PC-3 (cell line): ENCODE measurements at regions not wholly inside any gene's neighbourhood (a gene's known extent, or its start where the extent isn't known, plus 50 kb on each side); places are given as distances from the start of the nearest gene placed in this dataset.

Experiments used
- EZH2 ChIP-seq: fragments of 300-600 bp; sonication (generic); IDR thresholded peaks from one replicate; pipeline ENCODE4 v1.6.1; 2017; ENCODE audit warnings: antibody characterized with exemption, mild to moderate bottlenecking, low read length; ENCODE audit not compliant: unreplicated experiment
- EZH2phosphoT487 ChIP-seq: fragments of 300-600 bp; sonication (generic); IDR thresholded peaks from 2 replicates; pipeline ENCODE4 v1.6.1; 2018; ENCODE audit warnings: mild to moderate bottlenecking, antibody characterized with exemption, low read length, borderline replicate concordance
- TF ChIP-seq, protein P1 (sequence below): fragments of 300-600 bp; sonication (generic); conservative IDR thresholded peaks from 2 replicates; pipeline ENCODE4 v1.5.1; 2017; ENCODE audit warnings: antibody characterized with exemption, low read depth, mild to moderate bottlenecking, low read length

DNA sequence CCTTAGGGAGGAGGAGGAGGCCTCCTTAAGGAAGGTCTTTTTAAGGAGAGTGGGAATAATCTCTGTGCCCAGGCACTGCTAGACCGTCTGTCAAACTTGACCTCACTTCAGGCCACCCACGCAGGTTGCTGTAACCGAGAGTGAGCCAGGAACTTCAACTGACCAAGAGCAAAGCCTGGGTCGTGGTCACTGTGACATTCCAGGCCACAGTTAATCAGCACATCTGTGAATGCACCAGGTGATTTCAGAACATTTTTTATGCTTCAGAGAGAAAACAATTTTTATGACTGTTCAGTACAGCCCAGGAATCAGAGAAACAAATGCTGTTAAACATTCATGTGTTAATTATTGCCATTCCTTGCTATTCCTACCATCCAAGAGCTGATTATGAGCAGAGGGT is 226.6 kb upstream of the ASIC2 start:
- TF ChIP-seq, protein P1, sequence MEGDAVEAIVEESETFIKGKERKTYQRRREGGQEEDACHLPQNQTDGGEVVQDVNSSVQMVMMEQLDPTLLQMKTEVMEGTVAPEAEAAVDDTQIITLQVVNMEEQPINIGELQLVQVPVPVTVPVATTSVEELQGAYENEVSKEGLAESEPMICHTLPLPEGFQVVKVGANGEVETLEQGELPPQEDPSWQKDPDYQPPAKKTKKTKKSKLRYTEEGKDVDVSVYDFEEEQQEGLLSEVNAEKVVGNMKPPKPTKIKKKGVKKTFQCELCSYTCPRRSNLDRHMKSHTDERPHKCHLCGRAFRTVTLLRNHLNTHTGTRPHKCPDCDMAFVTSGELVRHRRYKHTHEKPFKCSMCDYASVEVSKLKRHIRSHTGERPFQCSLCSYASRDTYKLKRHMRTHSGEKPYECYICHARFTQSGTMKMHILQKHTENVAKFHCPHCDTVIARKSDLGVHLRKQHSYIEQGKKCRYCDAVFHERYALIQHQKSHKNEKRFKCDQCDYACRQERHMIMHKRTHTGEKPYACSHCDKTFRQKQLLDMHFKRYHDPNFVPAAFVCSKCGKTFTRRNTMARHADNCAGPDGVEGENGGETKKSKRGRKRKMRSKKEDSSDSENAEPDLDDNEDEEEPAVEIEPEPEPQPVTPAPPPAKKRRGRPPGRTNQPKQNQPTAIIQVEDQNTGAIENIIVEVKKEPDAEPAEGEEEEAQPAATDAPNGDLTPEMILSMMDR = no peak
- TF ChIP-seq EZH2 (no peak), EZH2phosphoT487 (no peak)
